Amniotic stem cell (primary cell): ENCODE measurements at regions not wholly inside any gene's neighbourhood (a gene's known extent, or its start where the extent isn't known, plus 50 kb on each side); places are given as distances from the start of the nearest gene placed in this dataset.
"Not testable (repeated sequence)": the region's sequence is repeated elsewhere in the genome, so short reads cannot be mapped to it uniquely, and the experiment has no call there.

ENCODE experiments used
- DNase-seq: peaks from one replicate; lab custom pipeline; 2025; lab: John Stamatoyannopoulos, UW

GRCh38 chr13:109436055-109436622 is 350.2 kb downstream of the IRS2 start:
- DNase-seq: no peak

GRCh38 chr13:109431217-109431616 is 355.2 kb downstream of the IRS2 start:
- DNase-seq: no peak

GRCh38 chr13:109428146-109428545 is 358.2 kb downstream of the IRS2 start:
- no peak for DNase-seq

- no peak for DNase-seq
Measured at GRCh38 chr13:109427695-109428094, 358.7 kb downstream of the IRS2 start.

- no peak for DNase-seq
Measured at GRCh38 chr13:109427148-109427547, 359.2 kb downstream of the IRS2 start.

- DNase-seq: no peak
Measured at GRCh38 chr13:109426690-109426990, 359.7 kb downstream of the IRS2 start.

GRCh38 chr13:109425821-109426689 is 360.3 kb downstream of the IRS2 start:
- DNase-seq: no peak

- DNase-seq: no peak
Measured at GRCh38 chr13:109422161-109422560, 364.2 kb downstream of the IRS2 start.

GRCh38 chr13:109419896-109420295 is 366.5 kb downstream of the IRS2 start:
- no peak for DNase-seq

GRCh38 chr13:109418111-109418510 is 368.3 kb downstream of the IRS2 start:
- no peak for DNase-seq

- DNase-seq: no peak
Measured at GRCh38 chr13:109416001-109416400, 370.4 kb downstream of the IRS2 start.

GRCh38 chr13:109415057-109415456 is 371.3 kb downstream of the IRS2 start:
- DNase-seq: no peak

GRCh38 chr13:109412283-109412901 is 374.0 kb downstream of the IRS2 start:
- DNase-seq: no peak

GRCh38 chr13:109410868-109411267 is 375.5 kb downstream of the IRS2 start:
- no peak for DNase-seq

GRCh38 chr13:109408591-109409382 is 377.6 kb downstream of the IRS2 start:
- DNase-seq: no peak

GRCh38 chr13:109406376-109406992 is 379.9 kb downstream of the IRS2 start:
- no peak for DNase-seq

- DNase-seq: no peak
Measured at GRCh38 chr13:109403012-109403421, 383.4 kb downstream of the IRS2 start.

- no peak for DNase-seq
Measured at GRCh38 chr13:109401891-109402290, 384.5 kb downstream of the IRS2 start.

- no peak for DNase-seq
Measured at GRCh38 chr13:109401307-109401706, 385.1 kb downstream of the IRS2 start.

GRCh38 chr13:109400624-109401257 is 385.6 kb downstream of the IRS2 start:
- no peak for DNase-seq

- DNase-seq: no peak
Measured at GRCh38 chr13:109400209-109400608, 386.2 kb downstream of the IRS2 start.

- not testable (repeated sequence) for DNase-seq
Measured at GRCh38 chr13:109398071-109398470, 388.3 kb downstream of the IRS2 start.
